Breast epithelium (tissue), 3 donors: ENCODE measurements at regions not wholly inside any gene's neighbourhood (a gene's known extent, or its start where the extent isn't known, plus 50 kb on each side); places are given as distances from the start of the nearest gene placed in this dataset.

Experiments
- CTCF ChIP-seq, 3 donors: fragments of 450-650 bp; IDR thresholded peaks; one replicate each; pipeline ENCODE4 v1.5.1; 2016 to 2017; ENCODE audit warnings: antibody characterized with exemption in 3 of 3, mild to moderate bottlenecking in 3 of 3, moderate library complexity in 3 of 3
- POLR2AphosphoS5 ChIP-seq, 3 donors: sonication (generic); formaldehyde crosslinking; IDR thresholded peaks; one replicate each; pipeline ENCODE4 v1.6.1; 2017; ENCODE audit warnings: antibody characterized with exemption in 3 of 3

- no peak for TF ChIP-seq CTCF (IDR thresholded peaks at IDR 0.05)
- no peak for TF ChIP-seq POLR2AphosphoS5 (IDR thresholded peaks at IDR 0.05)
Measured at GRCh38 chr9:86547571-86547970, 193.4 kb upstream of the TUT7 start.
